Neural progenitor cell (in vitro differentiated cells): ENCODE measurements at regions not wholly inside any gene's neighbourhood (a gene's known extent, or its start where the extent isn't known, plus 50 kb on each side); places are given as distances from the start of the nearest gene placed in this dataset.

Source experiments
- DNase-seq: peaks from one replicate; pipeline ENCODE4 v3.0.0-alpha.2; 2016; ENCODE audit warnings: low spot score
- H2AFZ ChIP-seq: fragments of 200-600 bp; sonication (generic); replicated peaks from 2 replicates; pipeline ENCODE4 v1.6.1; 2016; ENCODE audit warnings: antibody characterized with exemption
- H3F3A ChIP-seq: fragments of 200-600 bp; sonication (generic); 2 replicates; pipeline ENCODE4 v1.6.1; 2016; ENCODE audit warnings: antibody characterized with exemption, low read depth
- H3K27ac ChIP-seq: fragments of 200-600 bp; sonication (generic); 2 replicates; pipeline ENCODE4 v1.5.1; 2016; ENCODE audit warnings: mild to moderate bottlenecking
- H3K27me3 ChIP-seq: fragments of 200-600 bp; sonication (generic); 2 replicates; pipeline ENCODE4 v1.6.1; 2016; ENCODE audit warnings: mild to moderate bottlenecking, moderate library complexity
- H3K36me3 ChIP-seq: fragments of 200-600 bp; sonication (generic); 2 replicates; pipeline ENCODE4 v1.5.1; 2016
- H3K4me1 ChIP-seq: fragments of 200-600 bp; sonication (generic); 2 replicates; pipeline ENCODE4 v1.6.1; 2016; ENCODE audit warnings: mixed run types
- H3K4me2 ChIP-seq: fragments of 200-600 bp; sonication (generic); 2 replicates; pipeline ENCODE4 v1.6.1; 2016
- H3K4me3 ChIP-seq: fragments of 200-600 bp; sonication (generic); 2 replicates; pipeline ENCODE4 v1.5.1; 2016
- H3K79me2 ChIP-seq: fragments of 200-600 bp; sonication (generic); 2 replicates; pipeline ENCODE4 v1.6.1; 2016; ENCODE audit warnings: low read depth
- H3K9ac ChIP-seq: fragments of 200-600 bp; sonication (generic); 2 replicates; pipeline ENCODE4 v1.6.1; 2016
- H3K9me3 ChIP-seq: fragments of 200-600 bp; sonication (generic); 2 replicates; pipeline ENCODE4 v1.5.1; 2016; ENCODE audit warnings: low read depth
- H4K20me1 ChIP-seq: fragments of 200-600 bp; sonication (generic); 2 replicates; pipeline ENCODE4 v1.6.1; 2016; ENCODE audit warnings: low read depth
- H3K27ac Mint-ChIP-seq: 3 replicates; pipeline ENCODE4 v1.8.0; 2021; ENCODE audit warnings: mixed read lengths
- H3K27me3 Mint-ChIP-seq: 2 replicates; pipeline ENCODE4 v1.8.0; 2022; ENCODE audit warnings: low read depth, mild to moderate bottlenecking, inconsistent platforms, moderate library complexity, mixed read lengths; ENCODE audit not compliant: insufficient read depth
- H3K36me3 Mint-ChIP-seq: 3 replicates; pipeline ENCODE4 v1.8.0; 2021; ENCODE audit warnings: mixed read lengths
- H3K4me1 Mint-ChIP-seq: 3 replicates; pipeline ENCODE4 v1.8.0; 2021; ENCODE audit warnings: mixed read lengths
- H3K4me3 Mint-ChIP-seq: 3 replicates; pipeline ENCODE4 v1.8.0; 2021; ENCODE audit warnings: mild to moderate bottlenecking, moderate library complexity, mixed read lengths
- H3K9me3 Mint-ChIP-seq: 3 replicates; pipeline ENCODE4 v1.8.0; 2020; ENCODE audit warnings: mixed read lengths
- CTCF ChIP-seq: fragments of 200-600 bp; sonication (generic); IDR thresholded peaks from 2 replicates; pipeline ENCODE4 v1.5.1; 2017; ENCODE audit warnings: antibody characterized with exemption, mild to moderate bottlenecking
- EZH2 ChIP-seq: fragments of 200-600 bp; sonication (generic); IDR thresholded peaks from 2 replicates; pipeline ENCODE4 v1.6.1; 2017; ENCODE audit warnings: antibody characterized with exemption, mild to moderate bottlenecking, moderate library complexity
- EZH2phosphoT487 ChIP-seq: fragments of 200-600 bp; sonication (generic); IDR thresholded peaks from 2 replicates; pipeline ENCODE4 v1.6.1; 2017; ENCODE audit warnings: antibody characterized with exemption

- Mint-ChIP-seq H3K4me3 (no peak overlapping the region), H3K4me1 (no peaks in the 10 kb centered on the region), H3K27ac (no peak overlapping the region), H3K36me3 (no peaks in the 10 kb centered on the region), H3K27me3 (peaks cover 2% of the 10 kb centered on the region), H3K9me3 (no peaks in the 10 kb centered on the region)
- no peaks in the 10 kb centered on the region for H3K36me3 ChIP-seq
- no peak for TF ChIP-seq EZH2
- TF ChIP-seq EZH2phosphoT487: no peak
- no peak for TF ChIP-seq CTCF
- no peak overlapping the region for H3K4me2 ChIP-seq
- H3F3A ChIP-seq: no peaks in the 10 kb centered on the region
- no peaks in the 10 kb centered on the region for H3K9me3 ChIP-seq
- H3K79me2 ChIP-seq: no peaks in the 10 kb centered on the region
- no peak for DNase-seq
- H3K27ac ChIP-seq: no peak overlapping the region
- H3K4me3 ChIP-seq: no peak overlapping the region
- H2AFZ ChIP-seq: no peak overlapping the region
- no peaks in the 10 kb centered on the region for H3K27me3 ChIP-seq
- H3K9ac ChIP-seq: no peak overlapping the region
- no peaks in the 10 kb centered on the region for H4K20me1 ChIP-seq
- no peaks in the 10 kb centered on the region for H3K4me1 ChIP-seq
These were observed 582.2 kb upstream of the ZWINT start for GRCh38 chr10:56943221-56943755.

DNA sequence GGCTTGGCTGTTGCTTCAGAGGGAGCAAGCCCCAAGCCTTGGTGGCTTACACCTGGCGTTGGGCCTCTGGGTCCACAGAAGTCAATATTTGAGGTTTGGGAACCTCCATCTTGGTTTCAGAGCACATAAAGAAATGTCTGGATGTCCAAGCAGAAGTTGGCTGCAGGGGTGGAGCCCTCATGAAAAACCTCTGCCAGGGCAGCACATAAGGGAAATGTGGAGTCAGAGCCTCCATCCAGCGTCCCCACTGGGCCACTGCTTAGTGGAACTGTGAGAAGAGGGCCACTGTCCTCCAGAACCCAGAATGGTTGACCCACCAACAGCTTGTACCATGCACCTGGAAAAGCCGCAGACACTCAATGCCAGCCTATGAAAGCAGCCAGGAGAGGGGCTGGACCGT lies 573.5 kb upstream of the ZWINT start:
- H4K20me1 ChIP-seq: no peaks in the 10 kb centered on the region
- H3K79me2 ChIP-seq: no peaks in the 10 kb centered on the region
- no peaks in the 10 kb centered on the region for H3K4me1 ChIP-seq
- no peak overlapping the region for H3K4me2 ChIP-seq
- no peak overlapping the region for H2AFZ ChIP-seq
- no peaks in the 10 kb centered on the region for H3K9me3 ChIP-seq
- H3K27me3 ChIP-seq: no peaks in the 10 kb centered on the region
- H3K36me3 ChIP-seq: no peaks in the 10 kb centered on the region
- Mint-ChIP-seq H3K27me3 (peaks cover 2% of the 10 kb centered on the region), H3K36me3 (no peaks in the 10 kb centered on the region), H3K4me3 (no peak overlapping the region), H3K4me1 (no peaks in the 10 kb centered on the region), H3K27ac (no peak overlapping the region), H3K9me3 (peaks cover 9% of the 10 kb centered on the region)
- H3K4me3 ChIP-seq: no peak overlapping the region
- no peak for DNase-seq
- H3F3A ChIP-seq: no peaks in the 10 kb centered on the region
- no peak for TF ChIP-seq EZH2
- H3K27ac ChIP-seq: no peak overlapping the region
- no peak overlapping the region for H3K9ac ChIP-seq

DNA sequence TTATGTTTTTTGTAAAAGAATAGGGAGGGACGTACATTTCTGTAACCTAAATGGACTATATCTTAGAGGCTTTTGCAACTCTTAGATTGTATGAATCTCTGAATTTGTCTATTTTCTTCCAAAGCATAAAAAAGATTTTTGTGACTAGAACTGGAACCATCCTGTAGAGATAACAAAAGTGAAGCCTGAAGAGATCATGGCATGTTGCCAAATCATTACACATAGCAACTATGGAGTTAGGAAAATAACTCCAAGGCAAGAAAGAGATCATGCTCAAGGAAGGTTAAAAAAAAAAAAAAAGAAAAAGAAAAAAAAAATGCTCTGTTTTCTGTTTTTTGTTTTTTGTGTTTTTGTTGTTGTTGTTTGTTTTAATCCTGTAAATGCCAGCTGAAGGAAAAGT lies 567.7 kb upstream of the ZWINT start:
- no peaks in the 10 kb centered on the region for H3K27me3 ChIP-seq
- Mint-ChIP-seq H3K36me3 (no peaks in the 10 kb centered on the region), H3K27ac (no peak overlapping the region), H3K4me3 (no peak overlapping the region), H3K27me3 (no peaks in the 10 kb centered on the region), H3K4me1 (peaks cover 3% of the 10 kb centered on the region), H3K9me3 (peaks cover 8% of the 10 kb centered on the region)
- H3K79me2 ChIP-seq: no peaks in the 10 kb centered on the region
- no peaks in the 10 kb centered on the region for H3K36me3 ChIP-seq
- no peak overlapping the region for H3K9ac ChIP-seq
- H3K4me1 ChIP-seq: no peaks in the 10 kb centered on the region
- H3K4me3 ChIP-seq: no peak overlapping the region
- H3K27ac ChIP-seq: no peak overlapping the region
- TF ChIP-seq EZH2phosphoT487 (no peak), EZH2 (no peak), CTCF (no peak)
- no peak overlapping the region for H3K4me2 ChIP-seq
- no peak overlapping the region for H2AFZ ChIP-seq
- H4K20me1 ChIP-seq: no peaks in the 10 kb centered on the region
- H3F3A ChIP-seq: no peaks in the 10 kb centered on the region
- DNase-seq: no peak
- H3K9me3 ChIP-seq: no peaks in the 10 kb centered on the region

- Histone ChIP-seq H3K36me3 (no peaks in the 10 kb centered on the region), H3K79me2 (no peaks in the 10 kb centered on the region), H3K9me3 (no peaks in the 10 kb centered on the region), H3F3A (no peaks in the 10 kb centered on the region), H3K4me3 (no peak overlapping the region), H3K4me2 (no peak overlapping the region), H3K27me3 (no peaks in the 10 kb centered on the region), H3K27ac (no peak overlapping the region), H3K4me1 (no peaks in the 10 kb centered on the region), H3K9ac (no peak overlapping the region), H4K20me1 (no peaks in the 10 kb centered on the region), H2AFZ (no peak overlapping the region)
- no peaks in the 10 kb centered on the region for H3K27me3 Mint-ChIP-seq
- no peak overlapping the region for H3K4me3 Mint-ChIP-seq
- no peak overlapping the region for H3K27ac Mint-ChIP-seq
- peaks cover 3% of the 10 kb centered on the region for H3K4me1 Mint-ChIP-seq
- H3K9me3 Mint-ChIP-seq: peaks cover 11% of the 10 kb centered on the region
- no peak for DNase-seq
- no peak for TF ChIP-seq CTCF
- no peak for TF ChIP-seq EZH2phosphoT487
- TF ChIP-seq EZH2: no peak
- H3K36me3 Mint-ChIP-seq: no peaks in the 10 kb centered on the region
These were observed 566.6 kb upstream of the ZWINT start for GRCh38 chr10:56927701-56928100.
